K562 (cell line): ENCODE measurements at regions not wholly inside any gene's neighbourhood (a gene's known extent, or its start where the extent isn't known, plus 50 kb on each side); places are given as distances from the start of the nearest gene placed in this dataset.

Experiments used
- ATAC-seq: fragments of 200-7000 bp; cut with Tn5 transposase; 3 replicates; pipeline ENCODE4 v1.9.1; 2020; ENCODE audit warnings: moderate library complexity
- BruUV-seq: library from RNA; stranded (reverse); fragments of 400-500 nt; replicated peaks from 2 replicates; lab custom pipeline; 2021; lab: Mats Ljungman, UMichigan
- CTCF ChIA-PET: fragments of 300-600 bp; formaldehyde crosslinking; extraction: SDS; loops from one replicate; lab custom pipeline; 2021; ENCODE audit warnings: low intra/inter-chr PET ratio; lab: Yijun Ruan, JAX
- POLR2A ChIA-PET: fragments of 300-600, 350-650 bp; sonication (Branson Sonifier 250); formaldehyde crosslinking; extraction: SDS; loops from one replicate; lab custom pipeline; 2021; ENCODE audit warnings: antibody characterized with exemption, inconsistent platforms; lab: Yijun Ruan, JAX
- DNase-seq, 4 experiments: peaks; one replicate each; pipeline versions ENCODE4 v3.0.0 to v3.0.0-alpha.2; 2011 to 2018; ENCODE audit warnings: low spot score in 3 of 4, mixed read lengths in 3 of 4; ENCODE audit errors: extremely low read depth in 1 of 4
- FAIRE-seq: peaks from 2 replicates; lab custom pipeline; 2011; peaks lifted over from hg19 to GRCh38; lab: Jason Lieb, UNC
- H2AFZ ChIP-seq: 2 replicates; pipeline ENCODE4 v1.6.0; 2011; ENCODE audit warnings: low read depth, low read length, control low read depth, inconsistent platforms
- H3K27ac ChIP-seq: fragments of 200-600 bp; 3 replicates; pipeline ENCODE4 v1.8.0; 2011; ENCODE audit warnings: low read depth, mild to moderate bottlenecking, control low read depth, inconsistent platforms, low read length, moderate library complexity, mixed read lengths; ENCODE audit errors: extremely low read depth
- H3K27me3 ChIP-seq, 2 experiments: fragments of 300-600 bp in 1 of 2; 2 replicates in 1 of 2; 3 replicates in 1 of 2; pipeline versions ENCODE4 v1.6.0 to v1.8.0; 2011; ENCODE audit warnings: inconsistent platforms in 2 of 2, low read length in 2 of 2, mild to moderate bottlenecking in 1 of 2, mixed read lengths in 1 of 2, moderate library complexity in 1 of 2; ENCODE audit not compliant: control insufficient read depth in 2 of 2, insufficient read depth in 2 of 2
- H3K36me3 ChIP-seq: fragments of 300-600 bp; 3 replicates; pipeline ENCODE4 v1.8.0; 2011; ENCODE audit warnings: mild to moderate bottlenecking, low read length, inconsistent platforms; ENCODE audit not compliant: control insufficient read depth, insufficient read depth
- H3K4me1 ChIP-seq, 2 experiments: fragments of 200-600 bp in 1 of 2; replicated peaks in 1 of 2; 2 replicates in 1 of 2; 3 replicates in 1 of 2; pipeline versions ENCODE4 v1.5.1 to v1.8.0; 2011; ENCODE audit warnings: inconsistent platforms in 2 of 2, low read length in 2 of 2, mild to moderate bottlenecking in 1 of 2, mixed read lengths in 1 of 2, moderate library complexity in 1 of 2; ENCODE audit not compliant: control insufficient read depth in 2 of 2, insufficient read depth in 2 of 2
- H3K4me2 ChIP-seq: 2 replicates; pipeline ENCODE4 v1.6.1; 2011; ENCODE audit warnings: low read length, control low read depth, inconsistent platforms, mixed read lengths; ENCODE audit not compliant: insufficient read depth
- H3K4me3 ChIP-seq: fragments of 200-600 bp; sonication (generic), shearing (Covaris generic); 2 replicates; pipeline ENCODE4 v1.5.1; 2016; ENCODE audit warnings: control low read depth, inconsistent platforms
- H3K79me2 ChIP-seq: fragments of 200-600 bp; 3 replicates; pipeline ENCODE4 v1.8.0; 2011; ENCODE audit warnings: low read length, inconsistent platforms; ENCODE audit not compliant: control insufficient read depth, insufficient read depth
- H3K9ac ChIP-seq, 2 experiments: 2 replicates each; pipeline versions ENCODE4 v1.6.0 to v1.6.1; 2011; ENCODE audit warnings: low read depth in 2 of 2, low read length in 2 of 2, control low read depth in 1 of 2, inconsistent platforms in 1 of 2, mild to moderate bottlenecking in 1 of 2, mixed read lengths in 1 of 2; ENCODE audit not compliant: insufficient read depth in 1 of 2
- H3K9me1 ChIP-seq: one replicate; pipeline ENCODE4 v1.6.0; 2011; ENCODE audit warnings: inconsistent platforms, mild to moderate bottlenecking, low read length, moderate library complexity; ENCODE audit not compliant: control insufficient read depth, insufficient read depth
- H3K9me3 ChIP-seq: replicated peaks from 2 replicates; pipeline ENCODE4 v1.5.1; 2011; ENCODE audit warnings: low read depth, low read length, inconsistent platforms; ENCODE audit not compliant: control insufficient read depth, insufficient read depth
- H4K20me1 ChIP-seq: replicated peaks from 2 replicates; pipeline ENCODE4 v1.6.1; 2011; ENCODE audit warnings: low read length, inconsistent platforms, mixed read lengths; ENCODE audit not compliant: control insufficient read depth, insufficient read depth
- BCL6 ChIP-seq: fragments of 250-450 bp; sonication (Bioruptor Pico); IDR thresholded peaks from 2 replicates; pipeline ENCODE4 v1.4.0; 2020
- BRD4 ChIP-seq: fragments of 200-600 bp; sonication (generic); IDR thresholded peaks from 2 replicates; pipeline ENCODE4 v1.6.1; 2017; ENCODE audit warnings: inconsistent platforms
- DMBX1 ChIP-seq: fragments of 250-450 bp; sonication (Bioruptor Pico); IDR thresholded peaks from 2 replicates; pipeline ENCODE4 v1.8.0; 2022; ENCODE audit warnings: inconsistent platforms, mild to moderate bottlenecking, moderate library complexity, borderline replicate concordance
- ELF2 ChIP-seq: fragments of 250-450 bp; sonication (Bioruptor Pico); IDR thresholded peaks from 2 replicates; pipeline ENCODE4 v1.5.0; 2021; ENCODE audit warnings: mild to moderate bottlenecking
- GATAD2B ChIP-seq: fragments of 450-650 bp; IDR thresholded peaks from 2 replicates; pipeline ENCODE4 v1.6.1; 2017; ENCODE audit warnings: mild to moderate bottlenecking, borderline replicate concordance
- HNRNPUL1 ChIP-seq: fragments of 200-400 bp; formaldehyde crosslinking; IDR thresholded peaks from 2 replicates; pipeline ENCODE4 v1.6.1; 2017; ENCODE audit warnings: low read length
- NCOA4 ChIP-seq: fragments of 450-650 bp; IDR thresholded peaks from 2 replicates; pipeline ENCODE4 v1.6.1; 2018; ENCODE audit warnings: mild to moderate bottlenecking; ENCODE audit not compliant: partially characterized antibody
- NCOR1 ChIP-seq: fragments of 450-650 bp; IDR thresholded peaks from 2 replicates; pipeline ENCODE4 v1.6.1; 2016; ENCODE audit warnings: mild to moderate bottlenecking, moderate library complexity
- PHF21A ChIP-seq: fragments of 450-650 bp; IDR thresholded peaks from 2 replicates; pipeline ENCODE4 v1.6.1; 2017; ENCODE audit warnings: low read depth, borderline replicate concordance
- RB1 ChIP-seq: fragments of 450-650 bp; IDR thresholded peaks from 2 replicates; pipeline ENCODE4 v1.6.1; 2017; ENCODE audit warnings: low read depth, mild to moderate bottlenecking
- RBM25 ChIP-seq: fragments of 200-400 bp; formaldehyde crosslinking; IDR thresholded peaks from 2 replicates; pipeline ENCODE4 v1.6.1; 2018; ENCODE audit warnings: low read length, low read depth, moderate library complexity; ENCODE audit not compliant: severe bottlenecking
- RHOXF2B ChIP-seq: fragments of 250-450 bp; sonication (Bioruptor Pico); conservative IDR thresholded peaks from 2 replicates; pipeline ENCODE4 v1.5.1; 2021
- RUNX1 ChIP-seq: sonication (generic); IDR thresholded peaks from 2 replicates; pipeline ENCODE4 v1.6.1; 2016; ENCODE audit warnings: antibody characterized with exemption, low read depth
- SREBF2 ChIP-seq: sonication (generic); formaldehyde crosslinking; IDR thresholded peaks from 2 replicates; pipeline ENCODE4 v1.4.0; 2020; ENCODE audit warnings: mild to moderate bottlenecking, missing genetic modification reagents
- ZBTB7A ChIP-seq: IDR thresholded peaks from 2 replicates; pipeline ENCODE4 v1.6.1; 2011; ENCODE audit warnings: low read depth, mild to moderate bottlenecking, low read length, moderate library complexity, borderline replicate concordance; ENCODE audit not compliant: control insufficient read depth
- ZNF347 ChIP-seq: fragments of 450-650 bp; formaldehyde crosslinking; IDR thresholded peaks from 2 replicates; pipeline ENCODE4 v1.4.0; 2020; ENCODE audit warnings: low read depth, mild to moderate bottlenecking, moderate library complexity
- ZNF551 ChIP-seq: fragments of 250-450 bp; sonication (Bioruptor Pico); IDR thresholded peaks from 2 replicates; pipeline ENCODE4 v1.5.0; 2021; ENCODE audit warnings: mild to moderate bottlenecking, moderate library complexity
- ZNF707 ChIP-seq: fragments of 250-450 bp; sonication (Bioruptor Pico); conservative IDR thresholded peaks from 2 replicates; pipeline ENCODE4 v1.8.0; 2022; ENCODE audit warnings: inconsistent platforms, mild to moderate bottlenecking, moderate library complexity
- WGBS: fragments of 100-300 bp; shearing (Covaris generic); methylation state at CpG from one replicate; pipeline ENCODE4 v1.1.6; 2016; ENCODE audit warnings: low coverage, mixed read lengths; ENCODE audit not compliant: insufficient coverage; ENCODE audit errors: missing lambda C conversion rate; 5-methylcytosine and 5-hydroxymethylcytosine counted together
- in situ Hi-C: fragments of 300-500 bp; cut with MboI; formaldehyde crosslinking; loops from 4 replicates; pipeline ENCODE4 v1.15.0; 2018; ENCODE audit warnings: inconsistent platforms, mixed read lengths
- intact Hi-C: fragments of 100-400 bp; cut with micrococcal nuclease; formaldehyde crosslinking; loops from 2 replicates; pipeline ENCODE4 v1.14.2; 2022
- TF ChIP-seq, protein P1 (sequence below): fragments of 250-450 bp; sonication (Bioruptor Pico); IDR thresholded peaks from 2 replicates; pipeline ENCODE4 v1.5.0; 2020; ENCODE audit warnings: mild to moderate bottlenecking, borderline replicate concordance

DNA sequence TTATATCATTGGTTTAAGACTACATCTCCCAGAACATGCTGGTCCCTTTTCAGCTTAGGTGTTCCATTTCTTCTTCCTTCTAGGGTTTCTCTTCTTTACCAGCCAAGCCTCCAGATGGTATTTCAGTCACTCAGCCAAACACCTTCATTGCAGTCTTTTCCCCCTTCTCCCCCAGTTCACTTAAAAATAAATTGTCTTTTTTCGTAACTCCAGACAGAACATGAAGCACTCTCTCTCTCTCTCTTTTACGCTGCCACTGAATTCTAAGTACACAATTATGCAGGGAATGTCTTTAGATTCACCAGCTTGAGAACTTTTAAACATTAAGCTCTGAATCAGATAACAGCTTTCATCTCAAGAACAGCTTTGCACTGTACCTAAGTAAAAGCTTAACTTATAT, 419.7 kb upstream of the BRINP1 start:
- H3K27ac ChIP-seq = no peak overlapping the region
- ATAC-seq = no peak
- H3K4me3 ChIP-seq = no peak overlapping the region
- in situ Hi-C loops (loop anchor here (10.0 kb wide), 1 partner anchor 1844 kb away; no protein-coding TSS in a partner anchor), intact Hi-C loops (no loop called here)
- H3K9ac ChIP-seq = no peak overlapping the region
- H2AFZ ChIP-seq = no peak overlapping the region
- no peaks in the 10 kb centered on the region for H4K20me1 ChIP-seq
- FAIRE-seq = no peak
- no TSS peak for BruUV-seq
- H3K79me2 ChIP-seq = no peaks in the 10 kb centered on the region
- H3K4me1 ChIP-seq = no peaks in the 10 kb centered on the region
- no CpG with 5 or more reads among the region's 2 CpGs for WGBS
- no peak for DNase-seq
- 0 out of 2 replicates have a peak, but pooled peaks cover 1% of the 10 kb centered on the region for H3K9me3 ChIP-seq
- no peak for TF ChIP-seq RBM25
- CTCF ChIA-PET = no interaction called here
- no peaks in the 10 kb centered on the region for H3K27me3 ChIP-seq
- no peaks in the 10 kb centered on the region for H3K36me3 ChIP-seq
- H3K9me1 ChIP-seq = no peaks in the 10 kb centered on the region
- POLR2A ChIA-PET = no interaction called here
- no peak overlapping the region for H3K4me2 ChIP-seq

DNA sequence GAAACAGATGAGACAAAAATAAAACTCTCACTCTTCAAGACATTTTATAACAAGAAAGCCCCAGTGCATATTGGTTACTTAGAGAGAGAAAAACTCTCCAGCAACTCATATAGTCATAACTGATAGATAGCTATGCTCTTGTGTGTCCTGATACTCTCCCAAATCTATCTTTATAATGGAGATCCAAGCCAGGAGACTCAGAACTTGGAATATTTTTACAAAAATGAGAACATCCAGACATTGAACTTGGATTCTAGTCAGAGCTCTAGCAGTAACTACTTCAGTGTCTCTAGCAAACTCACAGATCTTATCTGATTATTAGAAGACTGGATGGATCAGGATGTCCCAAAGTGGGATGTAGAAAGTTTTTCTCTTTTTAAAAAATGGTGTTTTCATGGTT, 412.7 kb upstream of the BRINP1 start:
- in situ Hi-C loops = loop anchor here (10.0 kb wide), 1 partner anchor 1837 kb away; no protein-coding TSS in a partner anchor
- H3K9ac ChIP-seq = no peak overlapping the region
- POLR2A ChIA-PET = no interaction called here
- TF ChIP-seq RHOXF2B (no peak), ZNF347 (no peak), RUNX1 (no peak), RB1 (no peak), ZNF707 (no peak), GATAD2B (no peak), NCOR1 (no peak), ZNF551 (no peak), HNRNPUL1 (no peak), DMBX1 (no peak), BCL6 (CRISPR knock-in tag) (no peak), ZBTB7A (no peak), PHF21A (no peak), BRD4 (no peak), ELF2 (no peak), SREBF2 (no peak), NCOA4 (no peak)
- TF ChIP-seq, protein P1, sequence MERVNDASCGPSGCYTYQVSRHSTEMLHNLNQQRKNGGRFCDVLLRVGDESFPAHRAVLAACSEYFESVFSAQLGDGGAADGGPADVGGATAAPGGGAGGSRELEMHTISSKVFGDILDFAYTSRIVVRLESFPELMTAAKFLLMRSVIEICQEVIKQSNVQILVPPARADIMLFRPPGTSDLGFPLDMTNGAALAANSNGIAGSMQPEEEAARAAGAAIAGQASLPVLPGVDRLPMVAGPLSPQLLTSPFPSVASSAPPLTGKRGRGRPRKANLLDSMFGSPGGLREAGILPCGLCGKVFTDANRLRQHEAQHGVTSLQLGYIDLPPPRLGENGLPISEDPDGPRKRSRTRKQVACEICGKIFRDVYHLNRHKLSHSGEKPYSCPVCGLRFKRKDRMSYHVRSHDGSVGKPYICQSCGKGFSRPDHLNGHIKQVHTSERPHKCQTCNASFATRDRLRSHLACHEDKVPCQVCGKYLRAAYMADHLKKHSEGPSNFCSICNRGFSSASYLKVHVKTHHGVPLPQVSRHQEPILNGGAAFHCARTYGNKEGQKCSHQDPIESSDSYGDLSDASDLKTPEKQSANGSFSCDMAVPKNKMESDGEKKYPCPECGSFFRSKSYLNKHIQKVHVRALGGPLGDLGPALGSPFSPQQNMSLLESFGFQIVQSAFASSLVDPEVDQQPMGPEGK (CRISPR knock-in tag) = no peak

More for the DNA sequence above, 412.7 kb upstream of the BRINP1 start:
- BruUV-seq = no TSS peak
- no peaks in the 10 kb centered on the region for H4K20me1 ChIP-seq
- H3K4me3 ChIP-seq = no peak overlapping the region
- H3K9me1 ChIP-seq = no peaks in the 10 kb centered on the region
- DNase-seq (no peak), ATAC-seq (no peak), FAIRE-seq (no peak)
- no peak overlapping the region for H3K4me2 ChIP-seq
- H2AFZ ChIP-seq = no peak overlapping the region
- no peak overlapping the region for H3K27ac ChIP-seq
- no peaks in the 10 kb centered on the region for H3K4me1 ChIP-seq
- intact Hi-C loops = no loop called here
- no peaks in the 10 kb centered on the region for H3K79me2 ChIP-seq
- H3K9me3 ChIP-seq = peaks cover 1% of the 10 kb centered on the region; the same call in 1 of the 2 replicates
- H3K27me3 ChIP-seq = no peaks in the 10 kb centered on the region
- CTCF ChIA-PET = no interaction called here
- H3K36me3 ChIP-seq = no peaks in the 10 kb centered on the region
